ENCODE measurements at regions not wholly inside any gene's neighbourhood (a gene's known extent, or its start where the extent isn't known, plus 50 kb on each side); places are given as distances from the start of the nearest gene placed in this dataset.

- TF ChIP-seq CHD7 (IDR thresholded peaks at IDR 0.05; ENCODE audit: insufficient replicate concordance, low read length), result no peak
These were observed 55.4 kb upstream of the UPP2 start (continued) for GRCh38 chr2:158046121-158046880.

Data from H1 (cell line).